ENCODE measurements at regions not wholly inside any gene's neighbourhood (a gene's known extent, or its start where the extent isn't known, plus 50 kb on each side); places are given as distances from the start of the nearest gene placed in this dataset.
A peak's percentile ranks its signal among the peaks of the same experiment; 100 is the strongest.

DNA sequence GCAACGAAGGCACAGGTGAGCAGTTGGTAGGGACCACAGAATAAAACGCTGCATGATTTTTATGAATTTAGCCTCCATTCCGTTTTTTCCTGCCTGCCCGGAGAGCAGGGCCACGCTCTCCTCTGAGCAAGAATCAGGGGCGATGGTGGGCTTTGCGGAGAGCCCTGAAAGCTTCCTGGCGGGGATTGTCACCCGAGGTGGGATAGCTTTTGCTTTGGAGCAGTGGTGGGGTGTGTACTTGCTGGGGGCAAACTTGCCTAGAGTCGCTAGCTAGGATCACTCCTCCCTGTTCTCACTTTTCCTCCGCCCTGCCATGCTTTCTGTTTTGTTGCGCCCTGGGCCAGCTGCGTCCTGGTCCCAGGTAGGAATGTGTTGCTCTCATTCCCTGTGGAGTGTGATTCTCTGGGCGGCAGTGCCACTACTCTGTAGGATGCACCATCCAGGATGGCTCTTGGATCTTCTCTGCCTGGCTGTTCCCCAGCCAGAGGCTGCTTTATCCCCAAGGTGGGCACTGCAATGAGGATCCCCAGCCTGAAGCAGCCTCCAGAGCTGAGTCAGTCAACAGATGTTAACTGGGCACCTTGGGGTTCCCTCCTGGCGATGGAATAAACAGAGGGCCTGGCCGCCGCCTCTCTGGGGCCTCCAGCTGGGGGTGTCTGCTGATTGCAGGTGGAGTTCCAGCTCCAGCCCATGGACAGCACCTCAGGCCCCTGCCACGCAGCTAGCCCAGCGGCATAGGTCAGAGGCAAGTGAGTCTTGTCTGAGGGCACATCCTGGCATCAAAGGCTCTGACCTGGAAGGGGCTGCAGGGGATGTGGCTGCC, 360.9 kb upstream of the TNRC6C start:
- DNase-seq (ENCODE audit: low read depth in 2 of 2), result no peak

DNA sequence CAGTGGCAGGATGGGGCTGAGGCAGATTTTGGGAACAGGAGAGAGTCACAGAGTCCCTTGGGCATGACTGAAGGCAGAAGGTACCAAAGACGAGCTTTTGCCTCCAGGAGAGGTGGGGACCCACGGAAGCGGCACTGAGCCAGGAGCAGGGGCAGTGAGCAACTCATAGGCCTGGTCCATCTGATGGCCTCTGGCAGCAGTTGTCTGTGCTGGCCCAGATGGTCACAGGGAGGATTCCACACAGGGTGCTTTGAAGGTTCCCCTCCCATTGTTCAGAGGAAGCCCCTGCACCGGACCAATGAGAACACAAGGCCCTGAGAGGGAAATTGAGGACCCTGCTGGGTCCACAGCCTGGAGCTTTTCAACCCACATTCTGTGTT, 360.3 kb upstream of the TNRC6C start:
- DNase-seq (ENCODE audit: low read depth in 2 of 2), result no peak

DNA sequence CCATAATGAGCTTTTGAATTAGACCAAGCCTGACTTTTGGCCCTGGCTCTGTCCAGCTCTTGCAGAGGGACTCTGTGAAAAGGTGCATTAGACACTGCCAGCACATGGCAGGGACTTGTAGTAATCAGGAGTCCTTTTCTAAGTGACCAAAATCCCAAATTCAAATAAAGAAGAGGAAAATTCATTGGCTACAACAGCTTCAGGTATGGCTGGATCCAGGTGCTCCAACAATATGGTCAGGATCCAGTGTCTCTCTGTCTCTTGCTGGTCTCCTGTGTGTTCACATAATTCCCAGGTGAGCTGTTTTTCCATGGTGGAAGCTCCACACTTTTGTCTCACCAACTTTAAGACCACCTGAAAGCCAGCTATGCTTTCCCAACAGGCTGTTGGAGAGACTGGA, 358.8 kb upstream of the TNRC6C start:
- DNase-seq (ENCODE audit: low read depth in 2 of 2), result no peak

DNA sequence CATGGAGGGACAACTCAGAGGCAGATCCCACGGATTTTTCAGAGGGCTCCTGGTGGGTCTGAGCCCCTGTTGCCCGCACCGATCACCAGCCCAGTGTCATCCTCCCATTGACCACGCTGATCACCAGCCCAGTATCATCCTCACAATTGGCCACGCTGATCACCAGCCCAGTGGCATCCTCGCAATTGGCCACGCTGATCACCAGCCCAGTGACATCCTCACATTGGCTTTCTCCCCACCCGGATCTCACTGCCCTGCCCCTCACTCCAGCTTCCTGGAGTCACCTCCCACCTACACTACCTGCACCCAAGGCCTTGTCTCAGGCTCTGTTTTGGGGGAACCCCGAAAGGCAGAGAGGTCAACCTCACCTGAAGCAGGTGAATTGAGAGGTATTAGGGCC, 358.2 kb upstream of the TNRC6C start:
- DNase-seq (ENCODE audit: low read depth in 2 of 2), result no peak

DNA sequence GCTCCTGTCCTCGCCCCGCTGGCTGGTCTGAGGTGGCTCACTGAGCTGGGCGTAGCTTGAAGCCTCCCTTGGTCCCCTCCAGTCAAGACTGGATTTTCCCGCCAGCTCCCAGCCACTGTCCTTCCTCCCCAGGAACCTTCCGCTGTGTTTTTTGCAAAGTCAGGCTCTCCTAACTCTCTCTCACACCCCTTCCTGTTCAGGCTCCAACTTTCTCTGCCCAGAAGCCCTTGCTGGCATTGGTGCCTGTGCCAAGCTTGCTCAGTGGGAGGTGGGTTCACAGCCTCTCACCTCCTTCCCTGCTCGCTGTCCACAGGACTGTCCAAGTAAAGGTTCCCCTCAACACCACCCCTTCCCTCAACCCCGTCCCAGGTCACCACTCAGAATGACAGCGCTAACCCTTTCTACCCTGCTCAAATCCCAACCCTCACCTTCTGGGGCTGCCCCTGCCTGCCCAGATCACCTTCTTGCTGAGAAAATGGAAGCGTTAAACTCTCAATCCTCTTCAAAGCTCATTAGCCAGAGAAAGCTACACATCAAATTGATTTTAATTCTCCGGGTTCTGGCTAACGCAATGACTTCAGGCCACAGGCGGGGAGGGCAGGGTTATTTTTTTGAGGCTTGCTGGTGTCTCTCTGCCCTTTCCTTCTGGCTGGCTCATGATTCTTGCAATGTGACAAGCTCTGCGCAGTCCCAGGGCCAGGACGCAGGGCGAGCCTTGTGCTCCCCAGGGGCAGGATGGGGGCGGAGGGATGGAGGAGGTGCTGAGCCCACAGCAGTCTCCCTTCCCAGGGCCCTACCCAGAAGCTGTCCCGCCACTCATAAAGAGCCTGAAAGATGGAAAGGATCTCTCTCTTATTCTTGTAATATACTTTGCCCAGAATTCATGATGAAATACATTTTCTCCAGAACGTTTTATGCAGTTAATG, 357.2 kb upstream of the TNRC6C start:
- no peak for DNase-seq (ENCODE audit: low read depth in 2 of 2)

DNA sequence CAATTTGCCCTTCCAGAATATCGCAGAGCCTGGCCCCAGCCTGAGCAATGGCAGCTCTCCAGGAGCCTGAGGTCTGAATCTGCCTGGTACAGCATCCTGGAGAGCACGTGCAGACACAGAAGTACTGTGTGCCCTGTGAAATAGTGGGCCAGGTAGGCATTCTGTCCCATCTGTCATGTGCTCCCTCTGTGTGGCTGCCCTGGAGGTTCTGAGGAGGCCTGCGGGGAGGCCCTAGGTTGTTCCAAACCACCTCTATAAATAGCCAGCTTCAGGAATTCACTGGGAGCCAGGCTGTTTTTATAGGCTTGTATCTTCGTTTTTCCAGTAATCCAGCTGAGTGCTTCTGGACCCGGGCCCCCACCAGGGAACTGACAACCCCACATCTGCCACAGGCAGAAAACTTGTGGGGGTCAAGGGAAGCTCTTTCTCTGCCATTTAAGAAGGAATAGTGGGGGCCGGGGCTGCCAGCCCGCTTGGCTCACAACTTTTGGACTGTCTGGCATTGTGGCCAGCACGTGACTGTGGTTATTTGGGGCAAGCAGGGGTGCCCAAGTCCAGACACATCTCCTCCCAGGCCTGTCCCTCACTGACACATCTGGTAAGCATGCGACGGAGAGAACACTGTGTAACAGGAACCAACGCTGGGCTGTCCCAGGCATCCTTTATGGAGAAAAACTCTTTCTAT, 356.3 kb upstream of the TNRC6C start:
- DNase-seq (ENCODE audit: low read depth in 2 of 2), result no peak

DNA sequence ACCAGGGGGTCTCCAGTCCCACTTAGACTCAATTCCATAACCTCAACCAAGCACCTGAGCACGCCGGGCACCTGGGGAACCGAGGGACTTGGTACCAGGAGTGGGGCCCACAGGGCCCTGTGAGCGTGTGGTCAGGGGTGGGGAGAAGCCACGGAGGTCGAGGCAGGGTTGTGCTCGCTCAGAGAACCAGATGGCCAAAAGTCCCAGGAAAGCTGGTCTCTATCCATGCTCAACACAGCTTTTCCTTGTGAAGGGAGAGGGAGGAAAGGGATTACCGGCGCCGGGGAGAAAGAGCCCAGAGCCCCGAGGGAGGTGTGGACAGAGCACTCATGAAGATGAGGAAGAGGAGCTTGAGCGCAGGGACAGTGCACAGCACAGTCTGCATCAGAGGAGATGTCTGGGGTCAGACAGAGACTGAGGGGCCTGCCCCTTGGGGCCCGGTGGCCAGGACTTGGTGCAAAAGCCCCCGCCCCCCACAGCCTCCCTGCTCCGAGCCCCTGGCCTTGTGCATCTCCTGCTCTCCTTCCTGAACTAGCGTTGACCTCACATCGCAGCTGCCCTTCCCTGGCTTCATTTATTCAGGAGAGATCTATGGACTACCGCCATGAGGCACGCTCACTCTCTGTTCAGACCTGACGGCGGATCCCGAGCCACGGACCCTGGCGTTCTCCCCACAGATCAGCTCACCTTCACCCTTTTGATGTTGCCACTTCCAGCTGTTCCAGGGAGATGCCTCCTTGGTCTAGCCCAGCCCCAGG, 355.4 kb upstream of the TNRC6C start:
- no peak for DNase-seq (ENCODE audit: low read depth in 2 of 2)

DNA sequence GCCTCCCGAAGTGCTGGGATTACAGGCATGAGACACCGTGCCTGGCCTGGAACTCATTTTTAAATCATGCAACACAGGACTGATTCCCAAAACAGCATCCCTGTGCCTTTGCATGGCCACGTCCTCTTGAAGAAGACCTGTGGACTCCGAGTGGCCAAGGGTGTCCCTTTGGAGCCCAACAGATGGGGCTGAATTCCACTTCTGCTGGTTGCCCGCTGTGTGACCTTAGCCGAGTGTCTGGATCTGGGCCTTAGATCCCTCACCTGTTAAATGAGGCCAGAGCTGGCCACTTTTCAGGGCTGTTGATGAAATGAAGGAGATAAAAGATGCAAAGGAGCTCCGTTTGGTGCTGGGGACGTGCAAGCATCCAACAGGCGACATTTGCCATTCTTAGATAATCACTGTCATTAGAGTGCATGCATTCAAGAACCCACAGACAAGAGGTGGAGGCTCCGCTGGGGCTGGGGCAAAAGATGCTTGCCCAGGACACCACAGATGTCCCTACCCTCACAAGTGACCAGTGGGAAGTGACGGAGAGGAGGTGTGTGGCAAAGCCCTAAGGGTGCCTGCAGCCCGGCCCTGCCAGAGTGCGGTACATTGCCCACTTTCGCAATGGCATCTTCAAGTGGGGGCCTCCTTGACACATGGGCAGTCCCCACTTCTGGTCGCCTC, 354.1 kb upstream of the TNRC6C start:
- no peak for DNase-seq (ENCODE audit: low read depth in 2 of 2)

DNA sequence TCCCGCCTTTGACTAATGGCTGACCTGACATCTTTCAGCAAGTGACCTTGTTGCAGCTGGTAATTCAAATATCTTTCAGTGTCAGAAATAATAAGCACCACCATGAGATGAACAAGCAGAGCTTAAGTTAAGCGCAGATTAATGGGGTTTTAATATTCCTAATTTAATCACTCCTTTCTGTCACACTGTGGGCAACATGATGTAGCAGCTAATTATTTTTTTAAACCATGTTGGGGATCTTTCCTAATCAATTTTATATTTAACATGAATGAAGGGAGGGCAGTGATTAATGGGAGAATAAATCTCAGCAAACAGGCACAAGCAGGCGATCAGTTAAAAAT, 353.6 kb upstream of the TNRC6C start:
- no peak for DNase-seq (ENCODE audit: low read depth in 2 of 2)

DNA sequence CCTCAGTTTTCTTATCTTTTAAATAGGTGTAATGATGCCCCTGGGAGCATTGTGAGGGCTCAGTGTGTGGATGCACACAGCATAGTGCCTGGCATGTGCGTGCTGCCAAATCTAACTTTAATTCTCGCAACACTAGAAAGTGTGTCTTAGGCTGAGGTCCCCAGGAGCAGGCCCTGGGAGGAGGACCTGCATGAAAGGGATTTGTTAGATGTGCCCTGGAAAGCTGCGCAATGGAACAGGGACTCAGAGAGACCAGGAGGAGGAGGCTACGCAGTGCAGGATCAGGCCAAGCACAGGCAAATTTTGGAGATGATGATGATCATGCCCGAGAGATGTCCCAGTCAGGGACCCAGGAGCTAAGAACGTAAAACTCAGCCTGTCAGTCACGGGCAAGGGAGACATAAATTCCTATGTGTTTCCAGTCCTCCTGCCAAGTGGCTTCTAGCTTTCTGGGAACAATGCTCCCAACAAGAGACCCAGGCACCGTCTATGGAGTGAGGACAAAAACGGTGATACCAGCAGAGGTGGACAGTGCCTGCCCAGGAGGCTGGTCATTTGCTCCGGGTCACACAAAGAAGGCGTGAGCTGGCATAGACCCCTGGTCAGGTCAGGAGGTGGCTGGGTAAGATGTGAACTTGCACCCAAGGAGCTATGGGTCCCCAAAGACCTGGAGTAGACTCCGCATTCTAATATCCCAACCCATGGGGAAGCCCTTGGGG, 352.2 kb upstream of the TNRC6C start:
- DNase-seq (ENCODE audit: low read depth in 2 of 2), result no peak

DNA sequence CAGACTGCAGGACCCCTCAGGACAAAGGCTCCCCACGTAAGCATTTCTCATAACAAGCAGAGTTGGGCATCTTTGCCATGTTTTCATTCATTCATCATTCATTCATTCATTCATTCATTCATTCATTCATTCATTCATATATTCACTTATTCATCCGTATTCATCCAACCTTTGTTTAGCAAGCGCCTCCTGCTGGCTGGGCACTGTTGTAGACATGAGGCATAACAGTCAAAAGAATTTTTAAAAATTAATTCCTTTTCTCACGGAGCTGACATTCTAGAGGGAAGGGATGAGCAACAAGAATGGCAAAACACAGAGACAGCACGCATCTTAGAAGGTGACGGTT, 351.7 kb upstream of the TNRC6C start:
- DNase-seq (ENCODE audit: low read depth in 2 of 2), result no peak

DNA sequence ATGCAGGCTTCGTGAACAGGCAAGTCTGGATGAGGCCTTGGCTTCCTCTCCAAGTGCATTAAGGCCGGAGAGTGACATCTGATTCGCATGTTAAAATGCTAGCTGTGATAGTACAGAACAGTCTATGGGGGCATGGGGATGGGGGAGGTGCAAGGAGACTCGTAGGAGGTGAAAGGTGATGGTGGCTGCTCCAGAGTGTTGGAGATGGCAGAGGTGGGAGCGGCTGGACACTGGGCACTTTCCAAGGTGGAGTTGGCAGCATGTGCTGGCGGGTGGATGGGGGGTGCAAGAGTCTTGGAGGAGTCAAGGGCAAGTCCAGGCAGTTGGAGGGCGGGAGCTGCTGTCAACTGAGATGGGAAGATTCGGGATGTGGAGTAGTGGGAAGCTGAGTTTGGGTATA, 350.9 kb upstream of the TNRC6C start:
- DNase-seq (ENCODE audit: low read depth in 2 of 2), result no peak

DNA sequence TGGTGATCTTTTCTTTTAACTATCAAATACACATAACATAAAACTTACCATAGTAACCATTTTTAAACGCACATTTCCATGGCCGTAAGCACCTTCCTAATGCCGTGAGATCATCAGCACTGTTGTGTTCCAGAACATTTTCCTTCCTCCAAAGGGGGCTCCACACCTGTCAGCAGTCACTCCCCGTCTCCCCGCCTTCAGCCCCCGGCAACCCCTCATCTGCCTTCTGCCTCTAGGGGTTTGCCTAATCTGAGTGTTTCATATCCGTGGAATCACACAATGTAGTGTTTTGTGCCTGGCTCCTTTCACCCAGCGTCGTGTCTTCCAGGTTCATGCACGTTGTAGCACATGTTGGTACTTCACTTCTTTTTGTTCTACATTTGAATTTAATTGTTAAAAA, 350.1 kb upstream of the TNRC6C start:
- DNase-seq (ENCODE audit: low read depth in 2 of 2), result no peak

DNA sequence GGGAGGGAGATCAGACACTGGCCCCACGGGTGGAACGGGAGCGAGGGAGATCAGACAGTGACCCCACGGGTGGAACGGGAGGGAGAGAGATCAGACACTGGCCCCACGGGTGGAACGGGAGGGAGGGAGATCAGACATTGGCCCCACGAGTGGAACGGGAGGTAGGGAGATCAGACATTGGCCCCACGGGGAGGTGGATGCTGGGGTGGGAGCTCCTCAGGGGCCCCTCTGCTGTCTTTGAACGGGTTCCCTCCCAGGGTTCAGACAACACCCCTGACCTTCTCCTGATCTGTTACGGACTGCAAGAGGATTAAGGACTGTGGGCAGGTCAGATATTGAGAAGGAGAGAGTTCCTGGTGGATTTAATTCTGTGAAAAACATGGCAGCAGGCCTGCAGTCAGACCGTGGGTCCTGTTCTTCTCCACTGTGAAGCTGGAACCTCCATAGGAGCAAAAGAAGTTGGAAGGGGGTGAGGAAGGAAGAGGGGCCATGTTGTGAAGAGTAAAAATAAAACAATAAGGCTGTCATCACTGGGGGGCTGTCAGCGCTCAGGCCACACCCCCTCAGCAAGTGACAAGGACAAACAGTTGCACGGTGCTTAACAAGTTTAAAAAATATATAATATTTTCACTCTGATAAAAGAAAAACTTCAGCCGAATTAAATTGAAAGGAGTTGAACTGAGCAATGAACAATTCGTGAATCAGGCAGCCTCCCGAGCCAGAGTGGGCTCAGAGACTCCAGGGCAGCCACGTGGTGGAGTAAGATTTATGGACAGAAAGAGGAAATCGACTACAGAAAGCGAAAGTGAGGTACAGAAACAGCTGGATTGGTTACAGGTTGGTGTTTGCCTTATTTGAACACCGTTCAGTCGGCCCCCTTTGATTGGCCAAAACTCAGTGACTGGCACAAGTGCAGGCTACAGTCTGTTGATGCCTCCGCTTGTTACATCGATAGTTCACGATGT, 348.7 kb upstream of the TNRC6C start:
- peak; percentile 47 to 57 for DNase-seq (ENCODE audit: low read depth in 2 of 2)

DNA sequence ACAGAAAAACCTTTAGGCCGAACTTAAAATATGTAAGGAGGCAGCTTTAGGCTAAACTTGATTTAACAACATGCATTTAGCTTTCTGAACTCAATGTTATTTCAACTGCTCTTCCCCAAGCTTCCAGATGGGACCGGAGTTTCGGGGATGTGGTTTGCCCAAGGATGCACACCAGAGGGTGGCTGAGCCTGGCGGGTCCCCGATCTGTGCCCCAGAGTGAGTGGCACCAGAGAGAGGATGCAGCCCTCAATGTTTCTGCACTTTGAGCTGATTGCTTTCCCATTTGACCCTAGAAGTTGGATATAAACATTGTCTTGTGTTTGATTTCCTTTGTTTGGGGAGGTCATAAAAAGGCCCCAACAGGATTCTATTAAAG, 348.0 kb upstream of the TNRC6C start:
- no peak for DNase-seq (ENCODE audit: low read depth in 2 of 2)

DNA sequence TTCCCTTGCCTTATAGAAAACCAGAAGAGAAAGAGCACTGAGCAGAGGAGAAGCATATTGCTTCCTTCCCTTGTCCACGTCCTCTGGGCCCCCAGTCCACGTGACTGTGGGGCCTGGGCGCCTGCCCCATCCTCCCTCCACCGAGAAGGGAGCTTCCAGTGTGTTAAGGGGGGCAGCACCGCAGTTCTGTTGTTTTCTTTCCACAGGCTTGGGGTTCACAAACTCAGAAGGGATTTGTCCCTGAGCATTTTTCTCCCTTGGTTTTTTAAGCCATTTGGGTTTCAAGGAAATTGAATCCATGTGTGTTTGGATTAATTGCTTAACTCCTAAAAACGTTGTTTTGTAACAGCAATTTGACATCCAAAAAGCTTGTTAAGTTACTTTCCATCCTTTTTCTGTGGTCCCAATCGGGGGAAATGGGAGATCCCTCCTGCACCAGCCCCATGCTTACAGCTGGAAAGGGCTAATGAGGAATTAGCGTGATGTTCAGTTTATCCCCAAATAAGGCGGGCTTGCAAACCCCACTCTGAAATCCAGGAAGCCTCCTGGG, 347.5 kb upstream of the TNRC6C start:
- DNase-seq (ENCODE audit: low read depth in 2 of 2), result no peak

DNA sequence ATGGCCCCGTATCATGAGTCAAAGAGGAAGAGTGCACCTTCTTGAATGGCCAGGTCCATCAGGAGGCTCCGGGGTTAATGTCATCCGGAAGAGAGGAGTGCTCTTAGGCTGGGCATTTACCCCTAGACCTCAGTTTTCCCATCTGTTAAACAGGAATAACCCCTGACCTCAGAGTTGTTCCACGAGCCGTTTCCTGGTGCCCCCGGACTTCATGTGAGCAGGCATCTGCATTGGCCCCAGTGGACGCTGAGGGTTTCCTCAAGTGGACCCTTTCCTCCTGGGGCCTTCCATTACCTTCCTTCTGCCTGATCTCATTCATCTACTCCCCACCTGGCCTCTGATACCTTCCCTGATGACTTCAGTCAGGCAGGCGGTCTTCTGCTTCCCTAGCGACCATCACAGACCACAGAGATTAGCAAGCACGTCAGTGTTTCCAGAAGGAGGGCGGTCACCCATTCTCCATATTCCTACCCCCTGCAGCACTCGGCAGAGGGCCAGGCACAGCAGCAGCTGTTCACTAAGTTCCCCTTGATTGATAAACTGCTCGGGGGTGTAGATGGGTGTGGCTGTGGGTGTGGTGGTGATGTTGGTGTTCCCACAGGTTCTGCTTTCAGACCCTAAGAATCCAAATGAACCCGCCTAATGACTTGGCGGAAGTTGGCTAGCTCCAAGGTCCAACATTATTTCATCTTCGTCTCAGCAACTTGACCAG, 346.6 kb upstream of the TNRC6C start:
- DNase-seq (ENCODE audit: low read depth in 2 of 2), result no peak

DNA sequence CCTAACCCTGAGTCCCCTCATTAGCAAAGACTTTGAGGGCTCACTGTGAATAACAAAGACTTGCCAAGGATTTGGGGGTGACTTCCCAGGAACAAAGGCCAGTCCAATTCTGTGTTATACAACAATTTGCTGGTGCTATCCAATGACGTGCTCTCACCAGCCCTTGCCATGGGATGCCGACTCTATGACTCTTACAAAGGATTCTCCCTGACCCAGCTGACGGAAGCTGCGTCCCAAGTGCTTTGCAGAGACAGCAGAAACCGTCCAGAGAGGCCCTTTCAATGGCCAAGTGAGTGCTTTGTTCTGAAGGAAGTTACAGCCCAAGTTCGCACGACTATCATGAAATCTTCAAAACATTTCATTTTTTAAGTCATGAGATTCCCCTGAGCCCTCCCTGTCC, 345.3 kb upstream of the TNRC6C start:
- no peak for DNase-seq (ENCODE audit: low read depth in 2 of 2)

DNA sequence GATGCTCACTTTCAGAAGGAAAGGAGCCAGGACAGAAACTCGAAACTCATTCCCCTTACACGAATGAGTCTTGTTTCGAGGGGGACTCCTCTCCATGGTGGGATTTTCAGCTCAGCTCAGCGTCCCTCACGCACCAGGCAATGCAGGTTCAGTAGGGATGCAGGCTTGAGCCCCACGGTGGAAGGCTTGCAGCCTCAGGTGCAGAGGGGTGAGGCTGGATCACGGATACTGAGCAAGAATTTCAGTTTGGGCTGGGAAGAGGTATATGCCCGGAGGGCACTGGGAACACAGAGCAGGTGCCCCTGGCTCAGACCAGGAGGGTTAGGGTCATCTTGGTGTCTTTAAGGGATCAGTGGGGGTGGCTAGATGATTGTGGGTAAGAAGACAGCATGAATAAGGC, 344.9 kb upstream of the TNRC6C start:
- DNase-seq (ENCODE audit: low read depth in 2 of 2), result no peak
